ENCODE measurements at regions not wholly inside any gene's neighbourhood (a gene's known extent, or its start where the extent isn't known, plus 50 kb on each side); places are given as distances from the start of the nearest gene placed in this dataset.

GRCh38 chr9:90979138-90979551 is 177.5 kb downstream of the SYK start:
- TF ChIP-seq CTCF (conservative IDR thresholded peaks at IDR 0.05; ENCODE audit: low read depth, low read length) (no peak), EZH2phosphoT487 (IDR thresholded peaks at IDR 0.05; ENCODE audit: borderline replicate concordance, low read length) (no peak)

Data from PC-3 (cell line).